ENCODE measurements at regions not wholly inside any gene's neighbourhood (a gene's known extent, or its start where the extent isn't known, plus 50 kb on each side); places are given as distances from the start of the nearest gene placed in this dataset.

GRCh38 chr2:128696421-128696820 lies 377.8 kb upstream of the HS6ST1 start:
- DNase-seq (ENCODE audit: low read depth in 4 of 4, low spot score in 3 of 4): no peak

GRCh38 chr2:128701418-128701817 lies 382.8 kb upstream of the HS6ST1 start:
- DNase-seq (ENCODE audit: low read depth in 4 of 4, low spot score in 3 of 4): no peak

GRCh38 chr2:128702616-128703015 lies 383.9 kb upstream of the HS6ST1 start:
- DNase-seq (ENCODE audit: low read depth in 4 of 4, low spot score in 3 of 4): no peak

- no peak for DNase-seq (ENCODE audit: low read depth in 4 of 4, low spot score in 3 of 4)
These were observed 389.6 kb upstream of the HS6ST1 start for GRCh38 chr2:128708106-128708816.

GRCh38 chr2:128710242-128710641 lies 391.6 kb upstream of the HS6ST1 start:
- DNase-seq (ENCODE audit: low read depth in 4 of 4, low spot score in 3 of 4): no peak

GRCh38 chr2:128710729-128711128 lies 392.1 kb upstream of the HS6ST1 start:
- no peak for DNase-seq (ENCODE audit: low read depth in 4 of 4, low spot score in 3 of 4)

GRCh38 chr2:128714285-128714684 lies 395.6 kb upstream of the HS6ST1 start:
- no peak for DNase-seq (ENCODE audit: low read depth in 4 of 4, low spot score in 3 of 4)

- DNase-seq (ENCODE audit: low read depth in 4 of 4, low spot score in 3 of 4): no peak
These were observed 396.2 kb upstream of the HS6ST1 start for GRCh38 chr2:128714851-128715312.

GRCh38 chr2:128715360-128715759 lies 396.7 kb upstream of the HS6ST1 start:
- no peak for DNase-seq (ENCODE audit: low read depth in 4 of 4, low spot score in 3 of 4)

GRCh38 chr2:128716299-128716721 lies 397.6 kb upstream of the HS6ST1 start:
- DNase-seq (ENCODE audit: low read depth in 4 of 4, low spot score in 3 of 4): no peak

GRCh38 chr2:128717758-128718710 lies 399.4 kb upstream of the HS6ST1 start:
- DNase-seq (ENCODE audit: low read depth in 4 of 4, low spot score in 3 of 4): no peak

GRCh38 chr2:128720080-128721022 lies 401.7 kb upstream of the HS6ST1 start:
- DNase-seq (ENCODE audit: low read depth in 4 of 4, low spot score in 3 of 4): no peak

GRCh38 chr2:128721096-128721495 lies 402.4 kb upstream of the HS6ST1 start:
- no peak for DNase-seq (ENCODE audit: low read depth in 4 of 4, low spot score in 3 of 4)

- no peak for DNase-seq (ENCODE audit: low read depth in 4 of 4, low spot score in 3 of 4)
These were observed 403.8 kb upstream of the HS6ST1 start for GRCh38 chr2:128722489-128722888.

GRCh38 chr2:128724547-128724946 lies 405.9 kb upstream of the HS6ST1 start:
- DNase-seq (ENCODE audit: low read depth in 4 of 4, low spot score in 3 of 4): no peak

- no peak for DNase-seq (ENCODE audit: low read depth in 4 of 4, low spot score in 3 of 4)
These were observed 406.3 kb upstream of the HS6ST1 start for GRCh38 chr2:128724972-128725371.

- no peak for DNase-seq (ENCODE audit: low read depth in 4 of 4, low spot score in 3 of 4)
These were observed 407.6 kb upstream of the HS6ST1 start for GRCh38 chr2:128726236-128726635.

- DNase-seq (ENCODE audit: low read depth in 4 of 4, low spot score in 3 of 4): no peak
These were observed 408.2 kb upstream of the HS6ST1 start for GRCh38 chr2:128726911-128727310.

GRCh38 chr2:128727404-128727803 lies 408.7 kb upstream of the HS6ST1 start:
- DNase-seq (ENCODE audit: low read depth in 4 of 4, low spot score in 3 of 4): no peak

- DNase-seq (ENCODE audit: low read depth in 4 of 4, low spot score in 3 of 4): no peak
These were observed 409.2 kb upstream of the HS6ST1 start for GRCh38 chr2:128727914-128728313.

- no peak for DNase-seq (ENCODE audit: low read depth in 4 of 4, low spot score in 3 of 4)
These were observed 410.4 kb upstream of the HS6ST1 start for GRCh38 chr2:128729051-128729450.
